Suprapubic skin (tissue), 4 donors: ENCODE measurements at regions not wholly inside any gene's neighbourhood (a gene's known extent, or its start where the extent isn't known, plus 50 kb on each side); places are given as distances from the start of the nearest gene placed in this dataset.

ENCODE experiments used
- CTCF ChIP-seq, 2 donors: fragments of 200-600 bp in 1 of 2; fragments of 450-650 bp in 1 of 2; sonication (generic) in 1 of 2; IDR thresholded peaks; one replicate each; pipeline ENCODE4 v1.5.1; 2016 to 2019; ENCODE audit warnings: antibody characterized with exemption in 2 of 2, mild to moderate bottlenecking in 1 of 2, moderate library complexity in 1 of 2
- EP300 ChIP-seq: sonication (generic); formaldehyde crosslinking; IDR thresholded peaks from one replicate; pipeline ENCODE4 v1.6.1; 2017; ENCODE audit warnings: antibody characterized with exemption
- POLR2A ChIP-seq, 2 donors: fragments of 450-650 bp; IDR thresholded peaks; one replicate each; pipeline ENCODE4 v1.6.1; 2017; ENCODE audit warnings: antibody characterized with exemption in 2 of 2, mild to moderate bottlenecking in 2 of 2, moderate library complexity in 2 of 2
- POLR2AphosphoS5 ChIP-seq, 3 donors: sonication (generic); formaldehyde crosslinking; IDR thresholded peaks; one replicate each; pipeline ENCODE4 v1.6.1; 2017; ENCODE audit warnings: antibody characterized with exemption in 3 of 3

DNA sequence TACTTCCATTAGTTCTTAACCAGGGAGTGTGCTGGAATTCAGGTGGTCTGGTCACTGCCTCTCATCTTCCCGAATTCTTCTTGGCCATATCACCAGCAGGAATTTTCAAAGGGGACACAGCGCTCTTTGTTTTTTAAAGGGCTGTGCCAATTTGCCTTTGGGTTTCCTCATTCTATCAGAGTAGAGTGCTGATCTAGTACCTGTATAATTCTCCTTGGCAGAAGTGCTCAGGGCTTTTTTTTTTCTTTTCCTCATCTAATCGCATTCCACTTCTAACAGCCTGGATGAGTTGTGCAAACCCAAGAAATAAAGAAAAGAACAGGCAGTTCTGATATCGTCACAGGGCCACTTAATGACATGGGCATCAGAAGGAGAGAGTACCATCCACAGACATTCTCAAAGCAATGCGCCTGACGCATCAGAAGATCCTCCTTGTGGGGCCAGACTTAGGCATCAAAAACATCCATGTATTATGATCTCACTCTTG, 121.0 kb downstream of the ASB7 start:
- TF ChIP-seq CTCF (IDR thresholded peaks at IDR 0.05) (no peak), EP300 (no peak), POLR2AphosphoS5 (IDR thresholded peaks at IDR 0.05) (no peak), POLR2A (IDR thresholded peaks at IDR 0.05) (no peak)
